Hematopoietic multipotent progenitor cell treated with erythropoietin and hydrocortisone succinate and interleukin-3 and kit ligand, for 15 days (in vitro differentiated cells): ENCODE measurements at regions not wholly inside any gene's neighbourhood (a gene's known extent, or its start where the extent isn't known, plus 50 kb on each side); places are given as distances from the start of the nearest gene placed in this dataset.
"Not testable (repeated sequence)": the region's sequence is repeated elsewhere in the genome, so short reads cannot be mapped to it uniquely, and the experiment has no call there.

ENCODE experiments used
- DNase-seq: peaks from one replicate; pipeline ENCODE4 v3.0.0-alpha.2; 2015; ENCODE audit warnings: low spot score

- DNase-seq: no peak
Observed at GRCh38 chr21:28703861-28704260, 288.8 kb downstream of the LTN1 start.

DNA sequence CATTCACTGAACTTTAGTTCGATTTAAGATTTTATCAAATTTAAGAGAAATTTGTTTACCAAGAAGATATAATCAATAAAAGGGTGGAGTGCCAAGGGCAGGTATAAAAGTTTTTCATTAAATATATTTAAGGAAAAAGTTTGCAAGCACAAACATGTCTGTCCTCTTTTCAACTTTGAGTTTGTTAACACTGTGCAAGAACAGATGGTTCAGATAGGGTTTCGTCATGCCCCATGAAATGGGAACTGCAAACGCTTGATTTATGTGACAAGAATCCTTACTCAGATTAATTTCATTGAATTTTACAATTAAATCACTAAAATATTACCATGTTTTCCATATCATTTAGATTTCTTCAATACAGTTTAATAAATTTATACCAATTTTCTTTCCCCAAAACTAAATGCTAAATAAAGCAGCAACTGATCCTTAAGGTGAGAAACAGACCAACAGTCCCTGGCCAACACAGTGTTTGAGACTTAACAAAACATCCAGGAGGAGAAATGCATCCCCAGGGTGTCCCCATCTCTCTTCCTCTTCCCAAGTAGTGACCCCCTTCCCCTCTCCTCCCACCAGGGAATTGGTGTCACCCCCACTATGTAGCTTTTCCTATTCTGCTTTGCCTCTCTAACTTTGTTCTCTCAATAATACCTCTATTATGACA is 292.9 kb downstream of the LTN1 start:
- no peak for DNase-seq

DNA sequence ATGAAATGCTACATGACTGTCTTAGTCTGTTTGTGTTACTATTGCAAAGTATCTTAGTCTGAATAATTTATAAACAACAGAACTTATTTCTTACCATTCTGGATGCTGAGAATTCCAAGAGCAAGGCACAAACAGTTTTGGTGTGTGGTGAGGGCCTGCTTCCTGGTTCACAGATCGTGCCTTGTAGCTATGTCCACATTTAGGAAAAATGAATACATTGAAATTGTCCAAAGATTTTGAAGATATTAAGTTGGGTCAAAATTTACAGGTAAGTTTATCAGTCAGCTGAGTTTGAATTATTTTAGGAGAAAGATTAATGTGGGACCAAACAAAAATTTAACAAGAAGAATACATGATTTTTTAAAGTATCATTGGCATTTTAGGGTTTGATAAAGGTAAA is 293.5 kb downstream of the LTN1 start:
- DNase-seq: no peak

DNA sequence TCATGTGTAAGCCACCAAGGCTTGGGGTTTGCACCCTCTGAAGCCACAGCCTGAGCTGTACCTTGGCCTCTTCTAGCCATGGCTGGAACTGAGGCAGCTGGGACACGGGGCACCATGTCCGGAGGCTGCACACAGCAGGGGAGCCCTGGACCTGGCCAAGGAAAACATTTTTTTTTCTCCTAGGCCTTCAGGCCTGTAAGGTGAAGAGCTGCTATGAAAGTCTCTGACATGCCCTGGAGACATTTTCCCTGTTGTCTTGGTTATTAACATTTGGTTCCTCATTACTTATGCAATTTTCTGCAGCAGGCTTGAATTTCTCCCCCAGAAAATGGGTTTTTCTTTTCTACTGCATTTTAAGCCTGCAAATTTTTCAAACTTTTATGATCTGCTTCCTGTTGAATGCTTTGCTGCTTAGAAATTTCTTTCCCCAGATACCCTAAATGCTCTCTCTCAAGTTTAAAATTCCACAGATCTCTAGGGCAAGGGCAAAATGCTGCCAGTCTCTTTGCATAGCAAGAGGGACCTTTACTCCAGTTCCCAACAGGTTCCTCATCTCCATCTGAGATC is 295.8 kb downstream of the LTN1 start:
- DNase-seq: no peak

GRCh38 chr21:28693476-28693875 is 299.2 kb downstream of the LTN1 start:
- DNase-seq: no peak

DNA sequence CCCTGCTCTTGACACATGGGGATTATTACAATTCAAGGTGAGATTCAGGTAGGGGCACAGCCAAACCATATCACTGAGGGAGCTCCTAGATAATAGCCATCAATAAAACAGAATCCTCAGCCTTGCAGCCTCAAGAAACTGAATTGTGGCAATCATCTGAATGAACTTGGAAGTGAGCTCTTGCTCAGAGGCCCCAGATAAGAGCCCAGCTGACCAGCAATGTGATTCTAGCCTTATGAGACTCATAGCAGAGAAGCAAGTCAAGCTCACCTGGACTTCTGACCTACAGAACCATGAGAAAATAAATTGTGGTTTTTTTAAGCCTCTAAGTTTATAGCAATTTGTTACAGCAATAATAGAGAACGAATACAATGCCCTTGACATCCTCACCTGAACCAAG is 302.5 kb downstream of the LTN1 start:
- no peak for DNase-seq

- DNase-seq: no peak
Observed at GRCh38 chr21:28688381-28688780, 304.3 kb downstream of the LTN1 start.

- no peak for DNase-seq
Observed at GRCh38 chr21:28687586-28687985, 305.1 kb downstream of the LTN1 start.

DNA sequence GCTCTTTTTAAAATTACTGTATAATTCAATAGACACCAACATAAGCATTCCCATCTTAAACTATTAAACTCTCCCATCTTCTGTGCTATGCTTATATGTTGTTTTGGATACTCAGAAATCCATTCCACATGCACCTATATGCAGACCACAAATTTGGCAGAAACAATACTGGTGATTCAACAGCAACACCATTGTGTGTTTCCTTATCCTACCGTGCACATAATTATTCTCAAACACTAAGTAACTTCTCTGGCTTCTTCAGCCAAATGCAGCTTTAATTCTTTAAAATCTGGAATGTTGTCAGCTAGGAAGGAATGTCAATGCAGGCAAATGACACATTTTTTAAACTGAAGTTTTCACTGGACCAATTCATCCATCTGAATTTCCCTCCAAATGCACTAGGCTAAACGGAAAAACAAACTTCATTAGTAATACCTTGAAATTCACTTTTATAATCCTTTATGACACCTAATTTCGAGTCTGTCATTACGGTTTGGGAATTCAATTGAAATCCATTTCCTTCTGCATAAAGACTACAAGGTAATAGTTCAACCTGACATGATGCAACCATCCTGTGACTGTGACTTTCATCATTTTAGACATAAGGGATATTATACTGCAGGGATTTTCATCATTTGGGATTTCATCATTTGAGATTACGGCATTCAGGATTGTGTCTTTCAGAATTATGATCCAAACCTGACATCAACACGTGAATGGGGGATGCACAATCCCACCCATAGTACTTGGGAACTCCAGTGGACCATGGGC is 308.5 kb downstream of the LTN1 start:
- DNase-seq: no peak

GRCh38 chr21:28682884-28683283 is 309.8 kb downstream of the LTN1 start:
- DNase-seq: not testable (repeated sequence)

- not testable (repeated sequence) for DNase-seq
Observed at GRCh38 chr21:28677096-28677495, 315.6 kb downstream of the LTN1 start.

DNA sequence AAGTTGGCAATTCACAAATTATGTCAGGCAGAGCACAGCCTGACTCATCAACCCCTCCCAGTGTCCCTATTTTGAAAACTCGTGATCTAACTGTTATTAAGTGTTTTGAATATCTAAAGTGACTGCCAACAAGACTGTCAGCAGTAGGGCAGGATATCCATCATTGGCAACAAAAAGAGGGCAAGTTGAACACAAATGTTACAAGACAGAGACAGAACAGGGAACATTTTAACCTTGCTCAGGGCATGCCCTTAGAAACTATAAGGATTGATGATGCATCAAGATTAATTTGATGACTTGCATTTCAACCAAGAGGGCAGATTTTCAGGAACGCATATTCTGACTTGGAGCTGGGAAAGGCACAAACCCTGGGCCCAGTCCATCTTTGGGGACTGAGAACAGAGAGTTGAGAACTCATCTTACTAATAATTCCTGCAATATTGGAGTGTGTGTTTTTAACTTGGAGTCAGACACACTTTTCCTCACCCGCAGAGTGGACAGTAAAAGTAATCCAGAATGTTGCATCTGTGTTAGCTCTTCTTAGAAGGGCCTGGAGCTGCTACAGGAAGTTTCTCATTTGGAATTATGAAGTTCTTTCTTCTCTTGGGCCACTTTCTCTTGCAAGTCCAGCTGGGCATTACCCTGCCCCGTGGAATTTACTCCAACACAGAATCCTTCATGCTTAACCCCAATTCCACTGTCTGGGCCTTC is 317.2 kb downstream of the LTN1 start:
- no peak for DNase-seq

GRCh38 chr21:28674763-28675162 is 317.9 kb downstream of the LTN1 start:
- DNase-seq: no peak

- no peak for DNase-seq
Observed at GRCh38 chr21:28671549-28672195, 321.0 kb downstream of the LTN1 start.

DNA sequence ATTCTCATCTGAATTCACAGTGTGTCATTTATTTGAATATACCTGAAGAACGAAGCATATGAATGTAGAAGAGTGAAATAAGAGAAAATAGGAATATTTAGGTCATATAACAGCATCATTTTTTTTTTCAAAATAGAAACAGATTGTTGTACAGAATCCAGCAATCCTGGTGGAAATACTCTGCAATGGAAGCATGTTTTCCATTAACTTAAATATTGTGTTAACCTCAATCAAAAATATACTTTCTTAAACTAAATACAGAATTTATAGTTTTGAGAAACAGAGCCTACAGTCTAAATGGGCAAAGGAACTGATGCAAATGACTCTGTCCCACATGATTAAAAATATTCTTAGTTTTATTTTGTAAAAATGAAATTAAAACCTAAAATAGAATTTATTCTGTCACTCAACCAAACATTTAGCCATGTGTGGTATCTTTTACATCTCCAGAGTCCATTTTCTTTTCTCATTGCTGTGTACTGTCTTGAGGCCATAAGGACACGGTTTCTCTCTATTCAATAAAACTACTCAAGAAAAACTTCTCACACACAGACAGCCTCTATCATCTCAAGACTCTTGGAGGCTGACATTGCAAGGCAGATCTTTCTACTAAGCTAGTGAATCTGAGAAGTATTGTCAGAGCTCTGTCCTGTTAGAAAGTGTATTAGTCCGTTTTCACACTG is 322.6 kb downstream of the LTN1 start:
- no peak for DNase-seq

DNA sequence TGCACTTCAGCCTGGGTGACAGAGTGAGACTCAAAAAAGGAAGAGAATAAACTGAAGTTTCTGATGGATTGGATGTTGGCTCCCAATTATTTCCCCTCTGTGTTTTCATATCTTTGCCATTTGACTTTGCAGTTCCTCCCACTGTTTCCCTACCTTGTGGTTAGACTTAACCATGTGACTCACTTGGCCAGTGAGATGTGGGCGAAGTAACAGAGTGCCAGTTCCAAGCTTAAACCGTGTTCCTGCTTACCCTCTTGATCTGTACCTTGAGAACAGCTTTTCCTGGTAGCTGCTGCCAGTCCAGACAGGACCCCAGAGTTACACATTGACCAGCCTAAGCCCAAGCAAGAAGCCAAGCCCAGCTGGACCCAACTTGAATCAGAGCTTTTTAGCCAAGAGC is 323.4 kb downstream of the LTN1 start:
- DNase-seq: no peak

DNA sequence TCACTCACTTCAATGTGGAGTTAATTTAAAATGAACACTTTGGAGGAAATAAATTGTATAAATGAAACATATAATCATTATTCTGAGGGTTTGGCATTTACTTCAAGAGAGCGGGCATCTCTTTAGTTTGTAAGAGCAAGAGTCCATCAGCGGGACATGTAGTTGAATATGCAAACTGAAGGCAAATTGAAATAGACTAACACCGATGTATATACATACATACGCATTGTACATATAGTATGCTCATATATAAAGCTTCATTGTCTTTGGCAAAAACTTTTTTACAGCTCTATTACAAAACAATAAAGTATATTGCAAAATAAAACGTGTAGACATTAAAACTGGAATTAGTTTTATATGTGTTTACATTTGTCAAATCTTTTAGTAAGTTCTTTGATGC is 328.9 kb downstream of the LTN1 start:
- no peak for DNase-seq

DNA sequence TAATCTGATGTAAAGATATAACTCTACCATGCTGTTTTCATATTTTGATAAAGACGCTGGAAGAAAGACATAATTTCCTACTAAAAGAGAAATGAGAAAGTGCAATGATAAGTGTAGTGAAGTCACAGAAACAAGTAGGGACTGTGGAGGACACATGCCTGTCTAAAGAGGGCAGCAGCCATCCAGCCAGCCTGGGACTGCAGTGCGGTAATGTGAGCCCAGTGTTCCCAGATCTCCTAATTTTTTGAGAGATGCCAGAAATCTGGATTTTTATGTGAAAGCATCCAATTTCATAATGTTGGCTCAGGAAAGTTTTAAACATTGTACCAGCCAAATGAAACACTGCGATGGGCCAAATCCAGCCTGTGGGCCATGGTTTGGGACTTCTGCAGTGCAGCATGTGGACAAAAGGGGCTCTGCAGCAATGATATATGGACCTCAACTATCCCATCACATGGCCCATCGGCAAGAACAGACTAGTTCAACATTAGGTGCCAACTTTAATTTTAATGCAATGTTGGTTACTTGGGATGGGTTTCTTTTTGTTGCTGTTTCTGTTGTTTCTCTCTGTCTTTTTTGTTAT is 329.5 kb downstream of the LTN1 start:
- DNase-seq: no peak

DNA sequence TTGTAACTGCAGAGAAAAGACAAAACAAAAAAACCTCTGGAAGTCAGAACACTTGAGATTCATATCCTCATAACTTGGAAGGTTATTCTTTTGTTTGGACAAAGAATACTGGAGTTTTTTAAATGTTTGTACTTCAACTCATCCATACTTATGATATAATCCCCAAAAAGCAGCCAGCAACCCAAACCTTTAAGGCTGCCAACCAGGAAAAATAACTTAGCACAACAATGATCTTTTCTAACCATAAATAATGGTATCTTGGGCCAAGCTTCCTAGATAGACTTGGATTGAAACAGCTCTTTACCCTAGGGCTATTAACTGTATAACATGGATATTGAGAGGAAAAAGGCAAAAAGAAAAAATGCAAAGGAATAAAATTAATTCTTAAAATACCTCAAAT is 335.1 kb downstream of the LTN1 start:
- DNase-seq: no peak

DNA sequence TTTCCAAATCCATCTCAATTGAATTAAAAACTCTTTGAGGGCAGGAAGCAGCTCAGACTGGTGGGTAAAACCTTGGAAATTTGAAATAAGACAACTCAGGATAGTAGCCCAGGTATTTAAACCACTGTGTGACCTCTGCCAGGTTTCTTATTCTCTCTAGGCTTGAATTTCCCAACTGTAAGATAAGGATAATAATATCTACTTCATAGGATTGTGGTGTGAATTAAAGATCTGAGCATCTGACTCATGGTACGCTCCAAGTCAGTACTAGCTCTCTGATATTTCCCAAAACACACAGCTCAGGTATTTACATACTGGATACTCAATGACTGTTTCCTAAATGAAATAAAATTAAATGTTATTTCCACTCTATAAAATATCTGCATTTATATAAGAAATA is 337.2 kb downstream of the LTN1 start:
- no peak for DNase-seq

GRCh38 chr21:28654406-28654805 is 338.3 kb downstream of the LTN1 start:
- DNase-seq: no peak
